Esophagus (tissue), 2 donors: ENCODE measurements at regions not wholly inside any gene's neighbourhood (a gene's known extent, or its start where the extent isn't known, plus 50 kb on each side); places are given as distances from the start of the nearest gene placed in this dataset.
"Not testable (repeated sequence)": the region's sequence is repeated elsewhere in the genome, so short reads cannot be mapped to it uniquely, and the experiment has no call there.

Experiments used
- H3K27ac ChIP-seq, 2 donors: one replicate each; pipeline ENCODE4 v1.5.1; 2013; ENCODE audit warnings: low read depth in 2 of 2, mild to moderate bottlenecking in 2 of 2, inconsistent platforms in 1 of 2, low read length in 1 of 2, moderate library complexity in 1 of 2
- H3K27me3 ChIP-seq, 2 donors: one replicate each; pipeline ENCODE4 v1.6.1; 2013; ENCODE audit warnings: low read length in 2 of 2, control low read depth in 1 of 2, mild to moderate bottlenecking in 1 of 2; ENCODE audit not compliant: insufficient read depth in 2 of 2, control insufficient read depth in 1 of 2
- H3K36me3 ChIP-seq, 2 donors: one replicate each; pipeline ENCODE4 v1.6.1; 2013; ENCODE audit warnings: low read length in 1 of 2; ENCODE audit not compliant: control insufficient read depth in 2 of 2, insufficient read depth in 2 of 2
- H3K4me1 ChIP-seq, 2 donors: one replicate each; pipeline ENCODE4 v1.6.1; 2013; ENCODE audit warnings: low read length in 1 of 2; ENCODE audit not compliant: control insufficient read depth in 2 of 2, insufficient read depth in 2 of 2
- H3K4me3 ChIP-seq, 2 donors: one replicate each; pipeline ENCODE4 v1.5.1; 2013; ENCODE audit warnings: low read length in 2 of 2, mild to moderate bottlenecking in 2 of 2, low read depth in 1 of 2, moderate library complexity in 1 of 2
- H3K9me3 ChIP-seq, 2 donors: one replicate each; pipeline ENCODE4 v1.6.1; 2013; ENCODE audit warnings: mild to moderate bottlenecking in 2 of 2, low read depth in 1 of 2, low read length in 1 of 2, moderate library complexity in 1 of 2; ENCODE audit not compliant: control insufficient read depth in 2 of 2, insufficient read depth in 1 of 2
- WGBS, 2 donors: extraction: QIAGEN DNeasy Blood & Tissue Kit; methylation state at CpG; one replicate each; pipeline ENCODE4 v1.1.7; 2013; 5-methylcytosine and 5-hydroxymethylcytosine counted together
- donor health status: healthy with polysubstance abuse.
- donor health status: Bipolar disorder and iron deficiency.

DNA sequence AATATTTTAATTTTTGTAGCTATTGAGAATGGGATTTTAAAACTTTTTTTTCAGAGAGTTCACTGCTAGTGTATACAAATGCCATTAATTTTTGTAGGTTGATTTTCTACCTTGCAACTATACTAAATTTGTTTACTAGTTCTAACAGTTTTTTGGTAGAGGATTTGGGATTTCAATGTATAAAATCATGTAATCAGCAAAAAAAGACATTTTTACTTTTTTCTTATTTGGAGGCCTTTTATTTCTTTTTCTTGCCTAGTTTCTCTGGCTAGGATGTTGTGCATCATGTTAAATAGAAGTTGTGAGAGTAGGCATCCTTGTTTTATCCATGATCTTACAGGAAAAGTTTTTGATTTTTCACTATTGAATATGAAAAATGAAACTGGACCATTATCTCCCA is 602.9 kb upstream of the KIF2B start:
- H3K4me1 ChIP-seq: no peaks in the 10 kb centered on the region
- no peaks in the 10 kb centered on the region for H3K9me3 ChIP-seq
- no peaks in the 10 kb centered on the region for H3K27me3 ChIP-seq
- no peaks in the 10 kb centered on the region for H3K36me3 ChIP-seq
- H3K4me3 ChIP-seq: no peak overlapping the region
- H3K27ac ChIP-seq: no peak overlapping the region

DNA sequence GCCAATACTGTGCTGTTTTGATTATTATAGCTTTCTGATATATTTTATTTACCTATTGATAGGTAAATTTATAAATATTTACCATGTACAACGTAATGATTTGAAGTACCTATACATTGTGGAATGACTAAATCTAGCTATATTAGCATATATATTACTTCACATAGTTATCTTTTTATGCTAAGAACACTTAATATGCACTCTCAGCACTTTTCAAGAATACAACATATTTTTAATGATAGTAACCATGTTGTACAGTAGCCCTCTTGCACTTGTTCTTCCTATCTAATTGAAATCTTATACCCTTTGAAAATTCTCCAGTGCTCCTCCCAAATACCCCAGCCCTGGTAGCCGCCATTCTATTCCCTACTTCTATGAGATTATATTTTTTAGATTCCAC is 604.0 kb upstream of the KIF2B start:
- Histone ChIP-seq H3K9me3 (no peaks in the 10 kb centered on the region), H3K27ac (no peak overlapping the region), H3K4me1 (no peaks in the 10 kb centered on the region), H3K36me3 (no peaks in the 10 kb centered on the region), H3K4me3 (no peak overlapping the region), H3K27me3 (no peaks in the 10 kb centered on the region)
- WGBS, 2 donors: 68 to 69% methylated on average over 2 of the region's 2 CpGs

DNA sequence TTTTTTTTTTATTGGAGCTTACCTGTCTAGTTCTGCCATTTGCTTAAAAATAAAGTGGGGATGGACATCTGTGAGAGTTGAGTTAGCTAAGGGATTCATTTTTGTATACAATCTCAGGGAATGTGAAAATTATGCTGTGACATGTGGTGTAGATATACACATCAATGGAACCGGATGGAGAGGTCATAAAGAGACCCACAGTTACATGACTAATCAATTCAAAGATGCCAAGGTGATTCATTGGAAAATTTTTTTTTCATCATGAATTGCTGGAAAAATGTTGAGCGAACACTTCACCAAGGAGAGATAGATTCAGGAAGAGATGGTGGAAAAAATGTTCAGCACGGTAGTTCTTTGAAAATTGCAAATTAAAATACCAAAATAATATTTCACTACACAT is 605.4 kb upstream of the KIF2B start:
- Histone ChIP-seq H3K27me3 (no peaks in the 10 kb centered on the region), H3K9me3 (no peaks in the 10 kb centered on the region)
- WGBS, 2 donors: 81 to 86% methylated on average over 3 of the region's 3 CpGs

DNA sequence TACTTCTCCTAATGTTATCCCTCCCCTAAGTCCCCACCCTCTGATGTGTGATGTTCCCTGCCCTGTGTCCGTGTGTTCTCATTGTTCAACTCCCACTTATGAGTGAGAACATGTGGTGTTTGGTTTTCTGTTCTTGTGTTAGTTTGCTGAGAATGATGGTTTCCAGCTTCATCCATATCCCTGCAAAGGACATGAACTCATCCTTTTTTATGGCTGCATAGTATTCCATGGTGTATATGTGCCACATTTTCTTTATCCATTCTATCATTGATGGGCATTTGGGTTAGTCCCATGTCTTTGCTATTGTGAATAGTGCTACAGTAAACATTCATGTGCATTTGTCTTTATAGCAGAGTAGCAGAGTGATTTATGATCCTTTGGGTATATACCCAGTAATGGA is 613.8 kb upstream of the KIF2B start:
- not testable (repeated sequence) for H3K36me3 ChIP-seq, H3K9me3 ChIP-seq, H3K4me1 ChIP-seq, H3K27ac ChIP-seq, H3K27me3 ChIP-seq, H3K4me3 ChIP-seq
- WGBS, 2 donors: 69 to 81% methylated on average over 1 of the region's 1 CpG

More for the DNA sequence above, 605.4 kb upstream of the KIF2B start:
- Histone ChIP-seq H3K4me1 (no peaks in the 10 kb centered on the region), H3K4me3 (no peak overlapping the region), H3K27ac (no peak overlapping the region), H3K36me3 (no peaks in the 10 kb centered on the region)

DNA sequence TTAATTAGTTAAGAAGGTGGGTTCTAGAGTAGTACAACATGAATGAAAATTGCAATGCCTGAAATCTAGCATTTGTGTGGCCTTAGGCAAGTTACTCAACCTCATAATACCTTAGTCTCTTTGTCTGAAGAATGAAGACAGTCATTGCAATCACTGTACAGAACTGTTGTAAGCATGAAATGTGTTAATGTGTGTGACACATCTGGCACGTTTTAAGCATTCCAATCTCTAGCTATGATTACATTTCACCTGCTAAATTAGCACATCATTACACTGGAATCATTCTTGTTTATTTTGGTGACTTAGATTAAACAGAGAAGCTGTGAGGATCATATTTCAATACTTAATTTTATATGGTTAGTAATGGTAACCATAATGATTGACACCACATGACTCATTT is 629.7 kb upstream of the KIF2B start:
- H3K36me3 ChIP-seq: no peaks in the 10 kb centered on the region
- no peaks in the 10 kb centered on the region for H3K9me3 ChIP-seq
- no peak overlapping the region for H3K4me3 ChIP-seq
- 22 to 25% methylated on average over 1 of the region's 1 CpG for WGBS, 2 donors
- no peaks in the 10 kb centered on the region for H3K27me3 ChIP-seq
- H3K27ac ChIP-seq: no peak overlapping the region
- no peaks in the 10 kb centered on the region for H3K4me1 ChIP-seq

DNA sequence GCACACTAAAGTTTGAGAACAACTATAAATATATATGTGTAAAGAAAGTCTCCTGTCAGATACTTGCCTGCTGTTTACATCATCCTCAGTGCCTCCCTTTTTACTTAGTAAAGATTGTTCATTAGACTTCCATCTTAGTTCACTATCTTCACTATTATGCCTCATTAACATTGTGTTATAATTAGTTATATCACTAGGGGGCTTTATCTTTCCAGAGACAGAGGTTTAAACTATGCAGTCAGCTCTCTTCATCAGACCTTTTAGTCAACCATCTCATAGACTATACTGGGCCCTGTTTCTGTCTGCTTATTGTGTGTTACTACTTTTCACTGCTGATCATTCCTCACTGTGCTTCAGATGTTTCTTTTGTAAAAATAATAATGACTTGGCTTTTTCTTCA is 630.8 kb upstream of the KIF2B start:
- Histone ChIP-seq H3K36me3 (no peaks in the 10 kb centered on the region), H3K27me3 (no peaks in the 10 kb centered on the region), H3K4me3 (no peak overlapping the region), H3K27ac (no peak overlapping the region), H3K4me1 (no peaks in the 10 kb centered on the region), H3K9me3 (no peaks in the 10 kb centered on the region)

DNA sequence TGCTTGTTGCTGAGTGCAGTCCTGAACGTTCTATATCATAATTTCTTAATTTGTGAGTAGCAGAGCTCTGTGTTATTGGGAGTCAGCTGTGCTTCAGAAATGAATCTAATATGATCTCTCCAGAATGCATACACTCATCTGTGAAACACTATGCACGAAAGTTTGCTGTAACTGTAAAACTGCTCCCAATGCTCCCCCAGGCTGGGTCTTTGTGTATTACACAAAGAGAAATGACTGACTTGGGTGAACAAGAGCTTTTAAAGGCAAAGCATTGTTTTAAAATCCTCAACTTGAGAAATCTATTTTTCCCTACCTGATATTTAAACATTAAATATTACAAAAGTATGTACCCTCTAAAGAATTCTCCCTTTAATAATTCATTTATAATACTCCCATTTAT is 636.7 kb upstream of the KIF2B start:
- Histone ChIP-seq H3K4me3 (no peak overlapping the region), H3K27ac (no peak overlapping the region), H3K27me3 (no peaks in the 10 kb centered on the region), H3K4me1 (no peaks in the 10 kb centered on the region), H3K36me3 (no peaks in the 10 kb centered on the region), H3K9me3 (no peaks in the 10 kb centered on the region)
- 49 to 54% methylated on average over 2 of the region's 2 CpGs for WGBS, 2 donors

DNA sequence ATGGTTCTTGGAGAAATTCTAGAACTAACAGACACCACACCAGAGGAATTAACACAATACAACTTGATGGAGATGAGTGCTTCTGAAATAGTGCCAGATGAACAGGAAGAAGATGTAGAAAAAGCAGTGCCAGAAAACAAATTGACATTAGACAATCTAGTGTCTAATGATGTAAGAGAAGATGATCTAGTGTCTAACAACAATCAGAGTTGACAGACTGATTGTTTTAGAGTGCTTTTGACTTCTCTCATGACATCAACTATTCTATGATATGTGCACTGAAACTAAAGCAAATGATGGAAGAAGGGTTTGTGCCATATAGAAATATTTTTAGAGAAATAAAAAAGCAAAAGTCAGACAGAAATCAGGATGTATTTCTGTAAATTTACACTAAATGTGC is 646.1 kb upstream of the KIF2B start:
- Histone ChIP-seq H3K27me3 (no peaks in the 10 kb centered on the region), H3K4me3 (no peak overlapping the region), H3K4me1 (no peaks in the 10 kb centered on the region), H3K27ac (no peak overlapping the region), H3K9me3 (no peaks in the 10 kb centered on the region), H3K36me3 (no peaks in the 10 kb centered on the region)

DNA sequence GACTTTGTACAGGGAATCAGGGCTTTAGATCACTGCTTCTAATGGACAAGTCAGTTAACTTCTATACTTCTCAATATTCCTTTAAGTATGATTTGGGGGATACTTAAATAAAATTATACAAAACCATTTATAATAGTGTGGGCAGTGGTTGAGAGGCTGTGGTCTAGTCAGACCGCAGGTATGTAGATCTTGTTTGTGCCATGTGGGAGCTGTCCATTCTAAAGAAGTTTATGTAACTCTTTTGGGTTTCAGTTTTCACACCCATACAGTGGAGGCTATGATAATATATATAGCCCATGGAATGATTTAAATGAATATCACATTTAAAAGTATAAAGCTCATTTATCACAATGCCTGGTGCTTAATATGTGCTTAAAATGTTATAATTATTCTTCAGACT is 654.3 kb upstream of the KIF2B start:
- H3K9me3 ChIP-seq: no peaks in the 10 kb centered on the region
- H3K27me3 ChIP-seq: no peaks in the 10 kb centered on the region
- no peaks in the 10 kb centered on the region for H3K36me3 ChIP-seq
- H3K4me3 ChIP-seq: no peak overlapping the region
- H3K4me1 ChIP-seq: no peaks in the 10 kb centered on the region
- no peak overlapping the region for H3K27ac ChIP-seq
- 79 to 81% methylated on average over 1 of the region's 1 CpG for WGBS, 2 donors

DNA sequence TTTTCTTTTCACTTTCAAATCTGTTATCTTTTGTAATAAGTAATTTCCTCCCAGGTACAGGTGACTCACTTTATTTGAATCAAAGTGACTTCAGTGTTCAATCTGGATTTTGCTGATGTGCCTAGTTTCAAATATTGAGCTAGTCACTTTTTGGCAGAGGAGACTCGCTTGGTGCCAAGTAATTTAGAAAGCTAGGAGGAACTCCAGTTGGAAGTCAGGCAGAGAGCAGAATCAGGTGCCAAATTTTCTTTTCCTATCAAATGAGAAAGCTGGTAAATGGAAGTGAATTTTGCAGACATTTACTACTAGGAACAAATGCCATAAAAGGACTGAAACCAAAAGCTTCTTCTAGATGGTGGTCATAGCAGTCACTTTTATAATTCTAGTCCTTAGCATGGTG is 656.0 kb upstream of the KIF2B start:
- Histone ChIP-seq H3K9me3 (no peaks in the 10 kb centered on the region), H3K27me3 (no peaks in the 10 kb centered on the region), H3K4me1 (no peaks in the 10 kb centered on the region), H3K36me3 (no peaks in the 10 kb centered on the region), H3K27ac (no peak overlapping the region), H3K4me3 (no peak overlapping the region)
- 34 to 42% methylated on average over 1 of the region's 1 CpG for WGBS, 2 donors
